ENCODE measurements at regions not wholly inside any gene's neighbourhood (a gene's known extent, or its start where the extent isn't known, plus 50 kb on each side); places are given as distances from the start of the nearest gene placed in this dataset.
"Not testable (repeated sequence)": the region's sequence is repeated elsewhere in the genome, so short reads cannot be mapped to it uniquely, and the experiment has no call there.

GRCh38 chr13:59279028-59279427 lies 884.7 kb downstream of the DIAPH3 start:
- Mint-ChIP-seq H3K36me3 (no peaks in the 10 kb centered on the region), H3K4me1 (no peaks in the 10 kb centered on the region), H3K4me3 (no peak overlapping the region), H3K27me3 (ENCODE audit: low read depth in 2 of 2) (no peaks in the 10 kb centered on the region), H3K27ac (no peak overlapping the region), H3K9me3 (peaks cover under 1% of the 10 kb centered on the region in 2 donors)
- WGBS (ENCODE audit: insufficient coverage), result 85% methylated on average over 2 of the region's 2 CpGs
- Histone ChIP-seq H3K4me1 (ENCODE audit: control insufficient read depth, insufficient read depth, low read length) (no peaks in the 10 kb centered on the region), H3K27ac (ENCODE audit: low read length) (no peak overlapping the region), H3K4me3 (ENCODE audit: low read length) (no peak overlapping the region), H3K36me3 (ENCODE audit: control insufficient read depth, insufficient read depth, low read length) (no peaks in the 10 kb centered on the region), H3K27me3 (ENCODE audit: control insufficient read depth, insufficient read depth, low read length) (no peaks in the 10 kb centered on the region), H3K9me3 (ENCODE audit: control insufficient read depth, insufficient read depth, low read length) (no peaks in the 10 kb centered on the region)
- ATAC-seq (no peak), DNase-seq (no peak)
- intact Hi-C loops (cut with micrococcal nuclease), result no loop called here
- TF ChIP-seq CTCF (IDR thresholded peaks at IDR 0.05), result no peak

GRCh38 chr13:59279576-59279975 lies 884.2 kb downstream of the DIAPH3 start:
- no peak for DNase-seq
- 74% methylated on average over 3 of the region's 3 CpGs for WGBS (ENCODE audit: insufficient coverage)
- no peaks in the 10 kb centered on the region for H3K36me3 ChIP-seq (ENCODE audit: control insufficient read depth, insufficient read depth, low read length)
- intact Hi-C loops (cut with micrococcal nuclease), result no loop called here
- no peak overlapping the region for H3K27ac ChIP-seq (ENCODE audit: low read length)
- Mint-ChIP-seq H3K9me3 (peaks cover 5% of the 10 kb centered on the region in 2 donors), H3K27me3 (ENCODE audit: low read depth in 2 of 2) (no peaks in the 10 kb centered on the region), H3K36me3 (no peaks in the 10 kb centered on the region), H3K4me3 (no peak overlapping the region), H3K27ac (no peak overlapping the region), H3K4me1 (no peaks in the 10 kb centered on the region)
- no peaks in the 10 kb centered on the region for H3K9me3 ChIP-seq (ENCODE audit: control insufficient read depth, insufficient read depth, low read length)
- TF ChIP-seq CTCF (IDR thresholded peaks at IDR 0.05), result no peak
- no peak overlapping the region for H3K4me3 ChIP-seq (ENCODE audit: low read length)
- H3K27me3 ChIP-seq (ENCODE audit: control insufficient read depth, insufficient read depth, low read length), result no peaks in the 10 kb centered on the region
- no peaks in the 10 kb centered on the region for H3K4me1 ChIP-seq (ENCODE audit: control insufficient read depth, insufficient read depth, low read length)
- ATAC-seq, result no peak

- Histone ChIP-seq H3K4me1 (ENCODE audit: control insufficient read depth, insufficient read depth, low read length) (no peaks in the 10 kb centered on the region), H3K9me3 (ENCODE audit: control insufficient read depth, insufficient read depth, low read length) (no peaks in the 10 kb centered on the region), H3K4me3 (ENCODE audit: low read length) (no peak overlapping the region), H3K36me3 (ENCODE audit: control insufficient read depth, insufficient read depth, low read length) (no peaks in the 10 kb centered on the region), H3K27me3 (ENCODE audit: control insufficient read depth, insufficient read depth, low read length) (no peaks in the 10 kb centered on the region), H3K27ac (ENCODE audit: low read length) (no peak overlapping the region)
- WGBS (ENCODE audit: insufficient coverage), result 90% methylated on average over 2 of the region's 2 CpGs
- no peaks in the 10 kb centered on the region for H3K4me1 Mint-ChIP-seq
- no peak for ATAC-seq
- TF ChIP-seq CTCF (IDR thresholded peaks at IDR 0.05), result no peak
- no peak for DNase-seq
- H3K27ac Mint-ChIP-seq, result no peak overlapping the region
- peaks cover 5% of the 10 kb centered on the region in 2 donors for H3K9me3 Mint-ChIP-seq
- H3K4me3 Mint-ChIP-seq, result no peak overlapping the region
- no peaks in the 10 kb centered on the region for H3K27me3 Mint-ChIP-seq (ENCODE audit: low read depth in 2 of 2)
- H3K36me3 Mint-ChIP-seq, result no peaks in the 10 kb centered on the region
- intact Hi-C loops (cut with micrococcal nuclease), result no loop called here
Observed at GRCh38 chr13:59280297-59280696, 883.4 kb downstream of the DIAPH3 start.

- Mint-ChIP-seq H3K27me3 (ENCODE audit: low read depth in 2 of 2) (no peaks in the 10 kb centered on the region), H3K36me3 (no peaks in the 10 kb centered on the region), H3K4me3 (no peak overlapping the region), H3K9me3 (peaks cover 5% of the 10 kb centered on the region in 2 donors), H3K27ac (no peak overlapping the region), H3K4me1 (no peaks in the 10 kb centered on the region)
- no peak overlapping the region for H3K27ac ChIP-seq (ENCODE audit: low read length)
- no peaks in the 10 kb centered on the region for H3K4me1 ChIP-seq (ENCODE audit: control insufficient read depth, insufficient read depth, low read length)
- no peak overlapping the region for H3K4me3 ChIP-seq (ENCODE audit: low read length)
- H3K27me3 ChIP-seq (ENCODE audit: control insufficient read depth, insufficient read depth, low read length), result no peaks in the 10 kb centered on the region
- no peaks in the 10 kb centered on the region for H3K36me3 ChIP-seq (ENCODE audit: control insufficient read depth, insufficient read depth, low read length)
- no peaks in the 10 kb centered on the region for H3K9me3 ChIP-seq (ENCODE audit: control insufficient read depth, insufficient read depth, low read length)
- intact Hi-C loops (cut with micrococcal nuclease), result no loop called here
- DNase-seq (no peak), ATAC-seq (no peak)
- TF ChIP-seq CTCF (IDR thresholded peaks at IDR 0.05), result no peak
- WGBS (ENCODE audit: insufficient coverage), result 93% methylated on average over 8 of the region's 8 CpGs
Observed at GRCh38 chr13:59281453-59281852, 882.3 kb downstream of the DIAPH3 start.

- H3K4me3 Mint-ChIP-seq, result not testable (repeated sequence)
- peaks cover 11 to 19% of the 10 kb centered on the region in 2 donors for H3K9me3 Mint-ChIP-seq
Observed at GRCh38 chr13:59292240-59292639, 871.5 kb downstream of the DIAPH3 start.

More at GRCh38 chr13:59292240-59292639, 871.5 kb downstream of the DIAPH3 start:
- intact Hi-C loops (cut with micrococcal nuclease); H3K4me3 ChIP-seq (ENCODE audit: low read length); H3K4me1 Mint-ChIP-seq; H3K9me3 ChIP-seq (ENCODE audit: control insufficient read depth, insufficient read depth, low read length); H3K27ac ChIP-seq (ENCODE audit: low read length); H3K36me3 ChIP-seq (ENCODE audit: control insufficient read depth, insufficient read depth, low read length); H3K27me3 ChIP-seq (ENCODE audit: control insufficient read depth, insufficient read depth, low read length); H3K4me1 ChIP-seq (ENCODE audit: control insufficient read depth, insufficient read depth, low read length); H3K27me3 Mint-ChIP-seq (ENCODE audit: low read depth in 2 of 2); DNase-seq; H3K27ac Mint-ChIP-seq; H3K36me3 Mint-ChIP-seq; ATAC-seq: not testable (repeated sequence)
- WGBS (ENCODE audit: insufficient coverage), result 86% methylated on average over 5 of the region's 5 CpGs
